ENCODE measurements at regions not wholly inside any gene's neighbourhood (a gene's known extent, or its start where the extent isn't known, plus 50 kb on each side); places are given as distances from the start of the nearest gene placed in this dataset.

- no peak for DNase-seq (ENCODE audit: low read depth in 2 of 2)
Measured at GRCh38 chr1:219317762-219318353, 144.2 kb downstream of the LYPLAL1 start.

- DNase-seq (ENCODE audit: low read depth in 2 of 2): no peak
Measured at GRCh38 chr1:219316066-219316465, 142.4 kb downstream of the LYPLAL1 start.

GRCh38 chr1:219313961-219314360, 140.3 kb downstream of the LYPLAL1 start:
- DNase-seq (ENCODE audit: low read depth in 2 of 2): no peak

GRCh38 chr1:219312967-219313366, 139.3 kb downstream of the LYPLAL1 start:
- DNase-seq (ENCODE audit: low read depth in 2 of 2): no peak

GRCh38 chr1:219310181-219310728, 136.6 kb downstream of the LYPLAL1 start:
- no peak for DNase-seq (ENCODE audit: low read depth in 2 of 2)

- no peak for DNase-seq (ENCODE audit: low read depth in 2 of 2)
Measured at GRCh38 chr1:219308367-219308766, 134.7 kb downstream of the LYPLAL1 start.

GRCh38 chr1:219304227-219305226, 130.8 kb downstream of the LYPLAL1 start:
- no peak for DNase-seq (ENCODE audit: low read depth in 2 of 2)

- no peak for DNase-seq (ENCODE audit: low read depth in 2 of 2)
Measured at GRCh38 chr1:219302697-219303096, 129.0 kb downstream of the LYPLAL1 start.

- DNase-seq (ENCODE audit: low read depth in 2 of 2): no peak
Measured at GRCh38 chr1:219299420-219299819, 125.7 kb downstream of the LYPLAL1 start.

GRCh38 chr1:219298571-219299148, 125.0 kb downstream of the LYPLAL1 start:
- no peak for DNase-seq (ENCODE audit: low read depth in 2 of 2)

- no peak for DNase-seq (ENCODE audit: low read depth in 2 of 2)
Measured at GRCh38 chr1:219296430-219297355, 123.0 kb downstream of the LYPLAL1 start.

GRCh38 chr1:219294251-219294650, 120.6 kb downstream of the LYPLAL1 start:
- DNase-seq (ENCODE audit: low read depth in 2 of 2): no peak

- DNase-seq (ENCODE audit: low read depth in 2 of 2): no peak
Measured at GRCh38 chr1:219293410-219293809, 119.7 kb downstream of the LYPLAL1 start.

GRCh38 chr1:219292999-219293398, 119.3 kb downstream of the LYPLAL1 start:
- no peak for DNase-seq (ENCODE audit: low read depth in 2 of 2)

- DNase-seq (ENCODE audit: low read depth in 2 of 2): no peak
Measured at GRCh38 chr1:219292341-219292740, 118.7 kb downstream of the LYPLAL1 start.

- no peak for DNase-seq (ENCODE audit: low read depth in 2 of 2)
Measured at GRCh38 chr1:219289171-219289570, 115.5 kb downstream of the LYPLAL1 start.

GRCh38 chr1:219283541-219283940, 109.9 kb downstream of the LYPLAL1 start:
- no peak for DNase-seq (ENCODE audit: low read depth in 2 of 2)

- DNase-seq (ENCODE audit: low read depth in 2 of 2): no peak
Measured at GRCh38 chr1:219281831-219282230, 108.2 kb downstream of the LYPLAL1 start.

- DNase-seq (ENCODE audit: low read depth in 2 of 2): no peak
Measured at GRCh38 chr1:219279017-219279770, 105.5 kb downstream of the LYPLAL1 start.

GRCh38 chr1:219278288-219278687, 104.6 kb downstream of the LYPLAL1 start:
- DNase-seq (ENCODE audit: low read depth in 2 of 2): no peak
